T-helper 2 cell treated with Interferon-gamma antibody and Interleukin-4, amounts not matched to agents 5 μg/mL and 100 μg/mL, for 36 hours (primary cell): ENCODE measurements at regions not wholly inside any gene's neighbourhood (a gene's known extent, or its start where the extent isn't known, plus 50 kb on each side); places are given as distances from the start of the nearest gene placed in this dataset.

ENCODE experiments used
- DNase-seq: peaks from one replicate; pipeline ENCODE4 v3.0.0; 2021; ENCODE audit warnings: low spot score
- H3K27ac Mint-ChIP-seq: one replicate; pipeline ENCODE4 v1.8.0; 2021; ENCODE audit warnings: mild to moderate bottlenecking, mixed read lengths
- H3K27me3 Mint-ChIP-seq: one replicate; pipeline ENCODE4 v1.8.0; 2021; ENCODE audit warnings: low read depth, mixed read lengths
- H3K36me3 Mint-ChIP-seq: one replicate; pipeline ENCODE4 v1.8.0; 2021; ENCODE audit warnings: low read depth, mixed read lengths
- H3K4me1 Mint-ChIP-seq: one replicate; pipeline ENCODE4 v1.8.0; 2021; ENCODE audit warnings: low read depth, mixed read lengths
- H3K4me3 Mint-ChIP-seq: one replicate; pipeline ENCODE4 v1.8.0; 2022; ENCODE audit warnings: mild to moderate bottlenecking, moderate library complexity, mixed read lengths
- H3K9me3 Mint-ChIP-seq: one replicate; pipeline ENCODE4 v1.8.0; 2021; ENCODE audit warnings: mixed read lengths

- Mint-ChIP-seq H3K4me3 (no peak overlapping the region), H3K4me1 (no peaks in the 10 kb centered on the region), H3K9me3 (peaks cover 3% of the 10 kb centered on the region), H3K27ac (no peak overlapping the region), H3K27me3 (no peaks in the 10 kb centered on the region), H3K36me3 (no peaks in the 10 kb centered on the region)
- DNase-seq: no peak
Observed at GRCh38 chr15:36313021-36313420, 266.4 kb upstream of the CDIN1 start.

- Mint-ChIP-seq H3K4me1 (no peaks in the 10 kb centered on the region), H3K27me3 (no peaks in the 10 kb centered on the region), H3K9me3 (peaks cover 3% of the 10 kb centered on the region), H3K27ac (no peak overlapping the region), H3K4me3 (no peak overlapping the region), H3K36me3 (no peaks in the 10 kb centered on the region)
- no peak for DNase-seq
Observed at GRCh38 chr15:36313736-36314280, 265.6 kb upstream of the CDIN1 start.

GRCh38 chr15:36315649-36316048 lies 263.8 kb upstream of the CDIN1 start:
- Mint-ChIP-seq H3K36me3 (no peaks in the 10 kb centered on the region), H3K27ac (no peak overlapping the region)

GRCh38 chr15:36323615-36324014 lies 255.8 kb upstream of the CDIN1 start:
- no peak for DNase-seq
- Mint-ChIP-seq H3K4me3 (no peak overlapping the region), H3K36me3 (no peaks in the 10 kb centered on the region), H3K27me3 (no peaks in the 10 kb centered on the region), H3K27ac (no peak overlapping the region), H3K4me1 (no peaks in the 10 kb centered on the region), H3K9me3 (peaks cover 7% of the 10 kb centered on the region)

More at GRCh38 chr15:36315649-36316048, 263.8 kb upstream of the CDIN1 start:
- Mint-ChIP-seq H3K27me3 (no peaks in the 10 kb centered on the region), H3K4me1 (no peaks in the 10 kb centered on the region), H3K9me3 (peaks cover 3% of the 10 kb centered on the region), H3K4me3 (no peak overlapping the region)
- DNase-seq: no peak

GRCh38 chr15:36325206-36325605 lies 254.2 kb upstream of the CDIN1 start:
- Mint-ChIP-seq H3K4me1 (no peaks in the 10 kb centered on the region), H3K27ac (no peak overlapping the region), H3K36me3 (no peaks in the 10 kb centered on the region), H3K27me3 (no peaks in the 10 kb centered on the region), H3K9me3 (peaks cover 7% of the 10 kb centered on the region), H3K4me3 (no peak overlapping the region)
- DNase-seq: no peak

GRCh38 chr15:36329592-36329991 lies 249.8 kb upstream of the CDIN1 start:
- no peak overlapping the region for H3K27ac Mint-ChIP-seq
- H3K27me3 Mint-ChIP-seq: no peaks in the 10 kb centered on the region
- H3K9me3 Mint-ChIP-seq: peaks cover 7% of the 10 kb centered on the region
- H3K36me3 Mint-ChIP-seq: no peaks in the 10 kb centered on the region
- DNase-seq: no peak
- H3K4me1 Mint-ChIP-seq: no peaks in the 10 kb centered on the region
- no peak overlapping the region for H3K4me3 Mint-ChIP-seq

- peaks cover 7% of the 10 kb centered on the region for H3K9me3 Mint-ChIP-seq
- no peak overlapping the region for H3K27ac Mint-ChIP-seq
- no peaks in the 10 kb centered on the region for H3K36me3 Mint-ChIP-seq
- H3K27me3 Mint-ChIP-seq: no peaks in the 10 kb centered on the region
- DNase-seq: no peak
- H3K4me3 Mint-ChIP-seq: no peak overlapping the region
- H3K4me1 Mint-ChIP-seq: no peaks in the 10 kb centered on the region
Observed at GRCh38 chr15:36330598-36330997, 248.8 kb upstream of the CDIN1 start.

GRCh38 chr15:36331531-36332275 lies 247.7 kb upstream of the CDIN1 start:
- DNase-seq: no peak

GRCh38 chr15:36332301-36332700 lies 247.1 kb upstream of the CDIN1 start:
- Mint-ChIP-seq H3K9me3 (peaks cover 5% of the 10 kb centered on the region), H3K4me1 (no peaks in the 10 kb centered on the region), H3K27me3 (no peaks in the 10 kb centered on the region), H3K4me3 (no peak overlapping the region), H3K36me3 (no peaks in the 10 kb centered on the region), H3K27ac (no peak overlapping the region)
- DNase-seq: no peak

More at GRCh38 chr15:36331531-36332275, 247.7 kb upstream of the CDIN1 start:
- H3K27me3 Mint-ChIP-seq: no peaks in the 10 kb centered on the region
- H3K4me1 Mint-ChIP-seq: no peaks in the 10 kb centered on the region
- no peak overlapping the region for H3K27ac Mint-ChIP-seq
- peaks cover 7% of the 10 kb centered on the region for H3K9me3 Mint-ChIP-seq
- H3K36me3 Mint-ChIP-seq: no peaks in the 10 kb centered on the region
- H3K4me3 Mint-ChIP-seq: no peak overlapping the region

- Mint-ChIP-seq H3K27me3 (no peaks in the 10 kb centered on the region), H3K27ac (no peak overlapping the region), H3K4me3 (no peak overlapping the region), H3K36me3 (no peaks in the 10 kb centered on the region), H3K9me3 (peaks cover 3% of the 10 kb centered on the region), H3K4me1 (no peaks in the 10 kb centered on the region)
- no peak for DNase-seq
Observed at GRCh38 chr15:36332896-36333295, 246.5 kb upstream of the CDIN1 start.

- DNase-seq: no peak
Observed at GRCh38 chr15:36334059-36334458, 245.4 kb upstream of the CDIN1 start.

GRCh38 chr15:36335224-36335623 lies 244.2 kb upstream of the CDIN1 start:
- Mint-ChIP-seq H3K4me3 (no peak overlapping the region), H3K4me1 (no peaks in the 10 kb centered on the region), H3K9me3 (no peaks in the 10 kb centered on the region), H3K27ac (no peak overlapping the region), H3K27me3 (no peaks in the 10 kb centered on the region), H3K36me3 (no peaks in the 10 kb centered on the region)
- no peak for DNase-seq

More at GRCh38 chr15:36334059-36334458, 245.4 kb upstream of the CDIN1 start:
- Mint-ChIP-seq H3K4me3 (no peak overlapping the region), H3K36me3 (no peaks in the 10 kb centered on the region), H3K27ac (no peak overlapping the region), H3K27me3 (no peaks in the 10 kb centered on the region), H3K4me1 (no peaks in the 10 kb centered on the region), H3K9me3 (no peaks in the 10 kb centered on the region)

GRCh38 chr15:36335659-36336058 lies 243.8 kb upstream of the CDIN1 start:
- DNase-seq: no peak
- Mint-ChIP-seq H3K36me3 (no peaks in the 10 kb centered on the region), H3K9me3 (no peaks in the 10 kb centered on the region), H3K27ac (no peak overlapping the region), H3K4me3 (no peak overlapping the region), H3K27me3 (no peaks in the 10 kb centered on the region), H3K4me1 (no peaks in the 10 kb centered on the region)

- H3K9me3 Mint-ChIP-seq: peaks cover 9% of the 10 kb centered on the region
- no peak overlapping the region for H3K4me3 Mint-ChIP-seq
- H3K27me3 Mint-ChIP-seq: no peaks in the 10 kb centered on the region
- no peaks in the 10 kb centered on the region for H3K4me1 Mint-ChIP-seq
- no peak for DNase-seq
- no peak overlapping the region for H3K27ac Mint-ChIP-seq
- H3K36me3 Mint-ChIP-seq: no peaks in the 10 kb centered on the region
Observed at GRCh38 chr15:36344887-36345286, 234.5 kb upstream of the CDIN1 start.
